ENCODE measurements at regions not wholly inside any gene's neighbourhood (a gene's known extent, or its start where the extent isn't known, plus 50 kb on each side); places are given as distances from the start of the nearest gene placed in this dataset.

DNA sequence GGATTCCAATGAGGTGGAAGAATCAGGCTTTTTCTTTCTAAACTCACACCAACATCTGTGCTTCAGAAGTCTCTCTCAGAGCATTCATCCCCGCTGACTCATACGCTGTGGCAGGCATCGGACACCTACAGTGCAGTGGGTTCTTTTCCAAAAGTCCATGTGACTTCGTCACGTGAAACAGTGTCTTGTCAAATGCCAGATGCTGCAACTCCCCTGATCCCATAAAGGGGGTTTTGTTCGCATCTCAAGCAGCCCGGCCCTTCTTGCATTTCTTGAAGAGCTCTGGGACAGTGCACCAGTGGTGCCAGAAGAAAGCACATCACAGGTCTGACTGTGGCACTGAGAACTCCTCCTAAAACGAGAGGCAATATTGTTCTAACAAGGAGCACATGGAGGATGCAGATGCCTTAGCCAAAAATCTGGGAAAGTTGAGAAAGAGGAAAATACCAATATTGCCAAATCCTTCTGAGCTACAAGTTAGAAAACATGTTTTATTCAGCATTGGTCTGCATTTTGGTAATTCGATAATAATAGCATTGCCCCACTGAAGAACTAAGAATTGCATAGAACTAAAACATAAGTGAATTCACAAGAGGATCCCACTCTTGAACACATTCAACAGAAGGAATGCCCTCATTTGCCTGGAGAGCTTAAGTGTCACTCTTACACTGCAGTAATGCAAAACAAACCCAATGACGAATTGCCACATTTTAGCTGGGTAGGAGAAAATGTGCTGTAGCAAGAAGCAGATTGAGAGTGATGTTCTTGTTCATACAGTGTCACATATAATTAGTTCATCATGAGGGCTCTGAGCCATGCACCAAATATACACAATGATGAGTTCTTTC is 204.4 kb downstream of the CXCL12 start:
- TF ChIP-seq, protein P1, sequence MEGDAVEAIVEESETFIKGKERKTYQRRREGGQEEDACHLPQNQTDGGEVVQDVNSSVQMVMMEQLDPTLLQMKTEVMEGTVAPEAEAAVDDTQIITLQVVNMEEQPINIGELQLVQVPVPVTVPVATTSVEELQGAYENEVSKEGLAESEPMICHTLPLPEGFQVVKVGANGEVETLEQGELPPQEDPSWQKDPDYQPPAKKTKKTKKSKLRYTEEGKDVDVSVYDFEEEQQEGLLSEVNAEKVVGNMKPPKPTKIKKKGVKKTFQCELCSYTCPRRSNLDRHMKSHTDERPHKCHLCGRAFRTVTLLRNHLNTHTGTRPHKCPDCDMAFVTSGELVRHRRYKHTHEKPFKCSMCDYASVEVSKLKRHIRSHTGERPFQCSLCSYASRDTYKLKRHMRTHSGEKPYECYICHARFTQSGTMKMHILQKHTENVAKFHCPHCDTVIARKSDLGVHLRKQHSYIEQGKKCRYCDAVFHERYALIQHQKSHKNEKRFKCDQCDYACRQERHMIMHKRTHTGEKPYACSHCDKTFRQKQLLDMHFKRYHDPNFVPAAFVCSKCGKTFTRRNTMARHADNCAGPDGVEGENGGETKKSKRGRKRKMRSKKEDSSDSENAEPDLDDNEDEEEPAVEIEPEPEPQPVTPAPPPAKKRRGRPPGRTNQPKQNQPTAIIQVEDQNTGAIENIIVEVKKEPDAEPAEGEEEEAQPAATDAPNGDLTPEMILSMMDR (IDR thresholded peaks at IDR 0.05), result no peak
- TF ChIP-seq POLR2A (IDR thresholded peaks at IDR 0.05), result no peak
